Posterior vena cava (tissue), 2 donors: ENCODE measurements at regions not wholly inside any gene's neighbourhood (a gene's known extent, or its start where the extent isn't known, plus 50 kb on each side); places are given as distances from the start of the nearest gene placed in this dataset.
A peak's percentile ranks its signal among the peaks of the same experiment; 100 is the strongest.

Source experiments
- DNase-seq: peaks from one replicate; pipeline ENCODE4 v3.0.0-alpha.2; 2020; ENCODE audit warnings: low spot score
- intact Hi-C, 2 donors: fragments of 100-400 bp; cut with DNase I; formaldehyde crosslinking; loops; one replicate each; pipeline versions ENCODE4 v1.14.1 to v1.14.2; 2022 to 2023
- donor health status: DM: yes; HTN: yes; CAD: no.
- donor health status: DM: yes; HTN: yes; CAD: no.

- intact Hi-C loops: no loop called here
- DNase-seq: peak; percentile 60
Measured at GRCh38 chr14:103205541-103205906, 82.3 kb downstream of the TNFAIP2 start.

- intact Hi-C loops: no loop called here
- peak; percentile 69 for DNase-seq
Measured at GRCh38 chr14:103206023-103206481, 82.8 kb downstream of the TNFAIP2 start.

- intact Hi-C loops: no loop called here
- DNase-seq: peak; percentile 96
Measured at GRCh38 chr14:103206836-103207387, 83.7 kb downstream of the TNFAIP2 start.

- DNase-seq: peak; percentile 80
- intact Hi-C loops: no loop called here
Measured at GRCh38 chr14:103207388-103208072, 84.3 kb downstream of the TNFAIP2 start.

- intact Hi-C loops: no loop called here
- no peak for DNase-seq
Measured at GRCh38 chr14:103209054-103209453, 85.8 kb downstream of the TNFAIP2 start.

- DNase-seq: no peak
- intact Hi-C loops: no loop called here
Measured at GRCh38 chr14:103209506-103209905, 86.2 kb downstream of the TNFAIP2 start.

- DNase-seq: no peak
- intact Hi-C loops: no loop called here
Measured at GRCh38 chr14:103213331-103213730, 90.1 kb downstream of the TNFAIP2 start.

GRCh38 chr14:103214461-103214958, 91.2 kb downstream of the TNFAIP2 start:
- no peak for DNase-seq
- intact Hi-C loops: no loop called here

GRCh38 chr14:103216399-103216798, 93.1 kb downstream of the TNFAIP2 start:
- intact Hi-C loops: no loop called here
- no peak for DNase-seq

- intact Hi-C loops: no loop called here
- no peak for DNase-seq
Measured at GRCh38 chr14:103216857-103217256, 93.6 kb downstream of the TNFAIP2 start.

- DNase-seq: no peak
- intact Hi-C loops: no loop called here
Measured at GRCh38 chr14:103217538-103217937, 94.3 kb downstream of the TNFAIP2 start.

- intact Hi-C loops: no loop called here
- DNase-seq: no peak
Measured at GRCh38 chr14:103220134-103220981, 97.1 kb downstream of the TNFAIP2 start.

GRCh38 chr14:103220982-103221641, 97.9 kb downstream of the TNFAIP2 start:
- DNase-seq: no peak
- intact Hi-C loops: no loop called here

- intact Hi-C loops: no loop called here
- DNase-seq: no peak
Measured at GRCh38 chr14:103221781-103222358, 98.6 kb downstream of the TNFAIP2 start.

- DNase-seq: no peak
- intact Hi-C loops: no loop called here
Measured at GRCh38 chr14:103223818-103224352, 100.6 kb downstream of the TNFAIP2 start.

GRCh38 chr14:103225062-103225461, 101.8 kb downstream of the TNFAIP2 start:
- DNase-seq: no peak
- intact Hi-C loops: no loop called here

GRCh38 chr14:103225476-103225875, 102.2 kb downstream of the TNFAIP2 start:
- DNase-seq: no peak
- intact Hi-C loops: no loop called here

GRCh38 chr14:103227094-103227768, 104.0 kb downstream of the TNFAIP2 start:
- intact Hi-C loops: no loop called here
- DNase-seq: no peak
